Mesendoderm (in vitro differentiated cells): ENCODE measurements at regions not wholly inside any gene's neighbourhood (a gene's known extent, or its start where the extent isn't known, plus 50 kb on each side); places are given as distances from the start of the nearest gene placed in this dataset.

Source experiments
- DNase-seq: peaks from one replicate; pipeline ENCODE4 v3.0.0; 2013
- H2AK5ac ChIP-seq: 2 replicates; pipeline ENCODE4 v1.6.1; 2013; ENCODE audit warnings: low read length, inconsistent platforms
- H2BK120ac ChIP-seq: 2 replicates; pipeline ENCODE4 v1.6.1; 2013; ENCODE audit warnings: low read depth, mild to moderate bottlenecking, low read length, moderate library complexity, mixed read lengths
- H2BK15ac ChIP-seq: replicated peaks from 2 replicates; pipeline ENCODE4 v1.6.1; 2013; ENCODE audit warnings: low read depth, mild to moderate bottlenecking, moderate library complexity
- H2BK5ac ChIP-seq: 2 replicates; pipeline ENCODE4 v1.6.1; 2013; ENCODE audit warnings: low read length, inconsistent platforms
- H3K18ac ChIP-seq: 2 replicates; pipeline ENCODE4 v1.6.1; 2013; ENCODE audit warnings: mild to moderate bottlenecking, low read length, mixed read lengths
- H3K23ac ChIP-seq: one replicate; pipeline ENCODE4 v1.6.1; 2013; ENCODE audit warnings: low read length
- H3K27ac ChIP-seq: 2 replicates; pipeline ENCODE4 v1.5.1; 2013; ENCODE audit warnings: low read depth, mild to moderate bottlenecking, inconsistent platforms, low read length, moderate library complexity
- H3K27me3 ChIP-seq: 2 replicates; pipeline ENCODE4 v1.6.1; 2013; ENCODE audit warnings: low read length, control low read depth, mild to moderate bottlenecking, inconsistent platforms; ENCODE audit not compliant: insufficient read depth, poor library complexity
- H3K36me3 ChIP-seq: 2 replicates; pipeline ENCODE4 v1.6.1; 2013; ENCODE audit warnings: low read length, inconsistent platforms; ENCODE audit not compliant: control insufficient read depth, insufficient read depth
- H3K4ac ChIP-seq: one replicate; pipeline ENCODE4 v1.6.1; 2013; ENCODE audit warnings: low read depth, mild to moderate bottlenecking, low read length, moderate library complexity
- H3K4me1 ChIP-seq: 2 replicates; pipeline ENCODE4 v1.6.1; 2013; ENCODE audit warnings: low read depth, low read length, inconsistent platforms; ENCODE audit not compliant: control insufficient read depth
- H3K4me2 ChIP-seq: 2 replicates; pipeline ENCODE4 v1.6.1; 2013; ENCODE audit warnings: low read length
- H3K4me3 ChIP-seq: 2 replicates; pipeline ENCODE4 v1.5.1; 2013; ENCODE audit warnings: mild to moderate bottlenecking, low read length
- H3K56ac ChIP-seq: one replicate; pipeline ENCODE4 v1.6.1; 2013; ENCODE audit warnings: low read length
- H3K79me1 ChIP-seq: 2 replicates; pipeline ENCODE4 v1.6.1; 2013; ENCODE audit warnings: low read length, inconsistent platforms
- H3K79me2 ChIP-seq: 2 replicates; pipeline ENCODE4 v1.6.1; 2013; ENCODE audit warnings: mild to moderate bottlenecking, low read length; ENCODE audit not compliant: control insufficient read depth, insufficient read depth
- H3K9ac ChIP-seq: 2 replicates; pipeline ENCODE4 v1.6.1; 2013; ENCODE audit warnings: low read length, inconsistent platforms
- H4K5ac ChIP-seq: one replicate; pipeline ENCODE4 v1.6.1; 2013; ENCODE audit warnings: low read length
- H4K8ac ChIP-seq: one replicate; pipeline ENCODE4 v1.6.1; 2013; ENCODE audit warnings: low read depth, mild to moderate bottlenecking, control low read depth, low read length, moderate library complexity
- WGBS: extraction: QIAGEN DNeasy Blood & Tissue Kit; methylation state at CpG from one replicate; pipeline ENCODE4 v1.1.7; 2013; ENCODE audit warnings: low lambda C conversion rate, missing lambda C conversion rate; ENCODE audit not compliant: insufficient coverage; ENCODE audit errors: extremely low coverage; 5-methylcytosine and 5-hydroxymethylcytosine counted together

GRCh38 chr4:125498981-125499380 lies 184.2 kb downstream of the FAT4 start:
- Histone ChIP-seq H2BK5ac (no peak overlapping the region), H3K27me3 (no peaks in the 10 kb centered on the region), H3K9ac (no peak overlapping the region), H3K4ac (no peak overlapping the region), H3K4me1 (no peaks in the 10 kb centered on the region), H3K4me2 (no peak overlapping the region), H3K79me2 (no peaks in the 10 kb centered on the region), H3K79me1 (no peaks in the 10 kb centered on the region), H3K23ac (no peak overlapping the region), H3K4me3 (no peak overlapping the region), H4K5ac (no peak overlapping the region), H3K18ac (no peak overlapping the region), H2AK5ac (no peak overlapping the region), H2BK15ac (no peak overlapping the region), H3K27ac (no peak overlapping the region), H3K56ac (no peak overlapping the region), H2BK120ac (no peak overlapping the region), H3K36me3 (no peaks in the 10 kb centered on the region), H4K8ac (no peak overlapping the region)
- no CpG with 5 or more reads among the region's 1 CpG for WGBS
- no peak for DNase-seq

GRCh38 chr4:125501090-125501489 lies 186.3 kb downstream of the FAT4 start:
- H3K4ac ChIP-seq, result no peak overlapping the region
- no peak overlapping the region for H3K4me3 ChIP-seq
- H3K56ac ChIP-seq, result no peak overlapping the region
- H3K27me3 ChIP-seq, result no peaks in the 10 kb centered on the region
- no peak for DNase-seq
- no peak overlapping the region for H3K23ac ChIP-seq
- no peak overlapping the region for H3K4me2 ChIP-seq
- H2BK5ac ChIP-seq, result no peak overlapping the region
- H4K8ac ChIP-seq, result no peak overlapping the region
- no peak overlapping the region for H4K5ac ChIP-seq
- no CpG with 5 or more reads among the region's 3 CpGs for WGBS
- H3K79me2 ChIP-seq, result no peaks in the 10 kb centered on the region
- H3K18ac ChIP-seq, result no peak overlapping the region
- H3K27ac ChIP-seq, result no peak overlapping the region
- no peak overlapping the region for H2AK5ac ChIP-seq
- no peak overlapping the region for H2BK15ac ChIP-seq
- H3K9ac ChIP-seq, result no peak overlapping the region
- H3K4me1 ChIP-seq, result no peaks in the 10 kb centered on the region
- H3K36me3 ChIP-seq, result no peaks in the 10 kb centered on the region
- H3K79me1 ChIP-seq, result no peaks in the 10 kb centered on the region
- no peak overlapping the region for H2BK120ac ChIP-seq

- no peak overlapping the region for H2AK5ac ChIP-seq
- no peak overlapping the region for H3K9ac ChIP-seq
- no peak overlapping the region for H3K18ac ChIP-seq
- H3K56ac ChIP-seq, result no peak overlapping the region
- H4K8ac ChIP-seq, result no peak overlapping the region
- no peak for DNase-seq
- no peak overlapping the region for H3K23ac ChIP-seq
- no peak overlapping the region for H2BK15ac ChIP-seq
- no peaks in the 10 kb centered on the region for H3K36me3 ChIP-seq
- no peaks in the 10 kb centered on the region for H3K27me3 ChIP-seq
- no peak overlapping the region for H3K4me3 ChIP-seq
- H3K79me2 ChIP-seq, result no peaks in the 10 kb centered on the region
- no peaks in the 10 kb centered on the region for H3K4me1 ChIP-seq
- no CpG with 5 or more reads among the region's 4 CpGs for WGBS
- no peak overlapping the region for H4K5ac ChIP-seq
- no peak overlapping the region for H3K4me2 ChIP-seq
- no peak overlapping the region for H3K4ac ChIP-seq
- no peaks in the 10 kb centered on the region for H3K79me1 ChIP-seq
- no peak overlapping the region for H2BK5ac ChIP-seq
- no peak overlapping the region for H2BK120ac ChIP-seq
- H3K27ac ChIP-seq, result no peak overlapping the region
Observed at GRCh38 chr4:125501568-125501967, 186.8 kb downstream of the FAT4 start.

- H3K36me3 ChIP-seq, result no peaks in the 10 kb centered on the region
- H3K4me3 ChIP-seq, result no peak overlapping the region
- H4K5ac ChIP-seq, result no peak overlapping the region
- no peak for DNase-seq
- H3K27ac ChIP-seq, result no peak overlapping the region
- WGBS, result no CpG with 5 or more reads among the region's 4 CpGs
- H2AK5ac ChIP-seq, result no peak overlapping the region
- H4K8ac ChIP-seq, result no peak overlapping the region
- no peaks in the 10 kb centered on the region for H3K79me2 ChIP-seq
- no peak overlapping the region for H2BK15ac ChIP-seq
- no peak overlapping the region for H3K9ac ChIP-seq
- no peak overlapping the region for H3K23ac ChIP-seq
- H3K79me1 ChIP-seq, result no peaks in the 10 kb centered on the region
- H3K18ac ChIP-seq, result no peak overlapping the region
- H3K27me3 ChIP-seq, result no peaks in the 10 kb centered on the region
- no peak overlapping the region for H3K56ac ChIP-seq
- H2BK5ac ChIP-seq, result no peak overlapping the region
- no peak overlapping the region for H3K4ac ChIP-seq
- H3K4me1 ChIP-seq, result no peaks in the 10 kb centered on the region
- no peak overlapping the region for H2BK120ac ChIP-seq
- no peak overlapping the region for H3K4me2 ChIP-seq
Observed at GRCh38 chr4:125505621-125506020, 190.9 kb downstream of the FAT4 start.

- Histone ChIP-seq H3K27me3 (no peaks in the 10 kb centered on the region), H4K5ac (no peak overlapping the region), H2BK120ac (no peak overlapping the region), H3K27ac (no peak overlapping the region), H3K79me1 (no peaks in the 10 kb centered on the region), H3K23ac (no peak overlapping the region), H4K8ac (no peak overlapping the region), H3K79me2 (no peaks in the 10 kb centered on the region), H2AK5ac (no peak overlapping the region), H3K4ac (no peak overlapping the region), H3K4me2 (no peak overlapping the region), H3K4me3 (no peak overlapping the region), H3K36me3 (no peaks in the 10 kb centered on the region), H3K18ac (no peak overlapping the region), H3K56ac (no peak overlapping the region), H2BK15ac (no peak overlapping the region), H2BK5ac (no peak overlapping the region), H3K4me1 (no peaks in the 10 kb centered on the region), H3K9ac (no peak overlapping the region)
- DNase-seq, result no peak
Observed at GRCh38 chr4:125507141-125507540, 192.4 kb downstream of the FAT4 start.

- Histone ChIP-seq H4K8ac (no peak overlapping the region), H3K79me1 (no peaks in the 10 kb centered on the region), H3K36me3 (no peaks in the 10 kb centered on the region), H3K4me3 (no peak overlapping the region), H3K79me2 (no peaks in the 10 kb centered on the region), H3K4me2 (no peak overlapping the region), H3K9ac (no peak overlapping the region), H2AK5ac (no peak overlapping the region), H2BK15ac (no peak overlapping the region), H2BK120ac (no peak overlapping the region), H3K23ac (no peak overlapping the region), H4K5ac (no peak overlapping the region), H3K27ac (no peak overlapping the region), H3K56ac (no peak overlapping the region), H3K4me1 (no peaks in the 10 kb centered on the region), H3K18ac (no peak overlapping the region), H2BK5ac (no peak overlapping the region), H3K27me3 (no peaks in the 10 kb centered on the region), H3K4ac (no peak overlapping the region)
- WGBS, result no CpG with 5 or more reads among the region's 3 CpGs
- DNase-seq, result no peak
Observed at GRCh38 chr4:125511715-125512114, 197.0 kb downstream of the FAT4 start.
